Thymus (tissue), 11 donors: ENCODE measurements at regions not wholly inside any gene's neighbourhood (a gene's known extent, or its start where the extent isn't known, plus 50 kb on each side); places are given as distances from the start of the nearest gene placed in this dataset.
A peak's percentile ranks its signal among the peaks of the same experiment; 100 is the strongest.
"Not testable (repeated sequence)": the region's sequence is repeated elsewhere in the genome, so short reads cannot be mapped to it uniquely, and the experiment has no call there.

ENCODE experiments used
- DNase-seq, 9 donors: peaks; one replicate each; pipeline ENCODE4 v3.0.0-alpha.2; 2013; ENCODE audit warnings: low spot score in 9 of 9, low read depth in 6 of 9, missing footprints in 1 of 9
- H3K27ac ChIP-seq, 2 donors: one replicate each; pipeline ENCODE4 v1.5.1; 2013; ENCODE audit warnings: control low read depth in 1 of 2, low read depth in 1 of 2, low read length in 1 of 2, mild to moderate bottlenecking in 1 of 2, moderate library complexity in 1 of 2
- H3K27me3 ChIP-seq, 2 donors: one replicate each; pipeline ENCODE4 v1.5.1; 2013; ENCODE audit warnings: low read length in 1 of 2; ENCODE audit not compliant: control insufficient read depth in 2 of 2, insufficient read depth in 1 of 2
- H3K36me3 ChIP-seq, 2 donors: one replicate each; pipeline ENCODE4 v1.5.1; 2013; ENCODE audit warnings: low read length in 1 of 2, mild to moderate bottlenecking in 1 of 2, moderate library complexity in 1 of 2; ENCODE audit not compliant: control insufficient read depth in 2 of 2, insufficient read depth in 2 of 2
- H3K4me1 ChIP-seq, 2 donors: one replicate each; pipeline ENCODE4 v1.5.1; 2013; ENCODE audit warnings: low read length in 2 of 2; ENCODE audit not compliant: control insufficient read depth in 2 of 2, insufficient read depth in 2 of 2
- H3K4me3 ChIP-seq, 2 donors: one replicate each; pipeline ENCODE4 v1.5.1; 2013; ENCODE audit warnings: low read length in 2 of 2, control low read depth in 1 of 2, mild to moderate bottlenecking in 1 of 2
- H3K9me3 ChIP-seq, 2 donors: one replicate each; pipeline ENCODE4 v1.5.1; 2013; ENCODE audit warnings: low read length in 1 of 2, mild to moderate bottlenecking in 1 of 2; ENCODE audit not compliant: control insufficient read depth in 2 of 2, insufficient read depth in 1 of 2
- WGBS: extraction: QIAGEN DNeasy Blood & Tissue Kit; methylation state at CpG from one replicate; pipeline ENCODE4 v1.1.7; 2013; 5-methylcytosine and 5-hydroxymethylcytosine counted together
- donor health status: healthy.

- Histone ChIP-seq H3K4me3 (no peak overlapping the region), H3K4me1 (no peaks in the 10 kb centered on the region), H3K27me3 (no peaks in the 10 kb centered on the region), H3K9me3 (no peaks in the 10 kb centered on the region), H3K27ac (no peak overlapping the region), H3K36me3 (no peaks in the 10 kb centered on the region)
- 96% methylated on average over 5 of the region's 5 CpGs for WGBS
- no peak for DNase-seq
These were observed 92.2 kb upstream of the AMZ2 start for GRCh38 chr17:68155692-68156091.

- DNase-seq, result no peak
- WGBS, result 85% methylated on average over 12 of the region's 12 CpGs
- Histone ChIP-seq H3K4me3 (no peak overlapping the region), H3K27ac (no peak overlapping the region), H3K9me3 (no peaks in the 10 kb centered on the region), H3K27me3 (no peaks in the 10 kb centered on the region), H3K4me1 (no peaks in the 10 kb centered on the region), H3K36me3 (no peaks in the 10 kb centered on the region)
These were observed 86.0 kb upstream of the AMZ2 start for GRCh38 chr17:68161644-68162428.

- H3K27me3 ChIP-seq, H3K36me3 ChIP-seq, H3K4me3 ChIP-seq: not testable (repeated sequence)
- DNase-seq, result peak in 5 of 9 donors; percentile 62 to 91 (median 70)
- Histone ChIP-seq H3K9me3 (peaks cover 0 to 10% of the 10 kb centered on the region in 2 donors), H3K27ac (peak overlapping the region in 1 of 2 donors; percentile 31), H3K4me1 (peaks cover 8 to 31% of the 10 kb centered on the region in 2 donors)
- WGBS, result 42% methylated on average over 9 of the region's 9 CpGs
These were observed 79.3 kb upstream of the AMZ2 start for GRCh38 chr17:68168273-68169164.

GRCh38 chr17:68169165-68169821 lies 78.5 kb upstream of the AMZ2 start:
- not testable (repeated sequence) for H3K27ac ChIP-seq, H3K36me3 ChIP-seq, H3K27me3 ChIP-seq, H3K4me3 ChIP-seq
- WGBS, result 95% methylated on average over 42 of the region's 42 CpGs
- Histone ChIP-seq H3K9me3 (peaks cover 0 to 10% of the 10 kb centered on the region in 2 donors), H3K4me1 (peaks cover 8 to 31% of the 10 kb centered on the region in 2 donors)
- peak in 1 of 9 donors; percentile 31 for DNase-seq

GRCh38 chr17:68169840-68170239 lies 78.0 kb upstream of the AMZ2 start:
- H3K9me3 ChIP-seq, result peaks cover 0 to 10% of the 10 kb centered on the region in 2 donors
- DNase-seq, result no peak
- H3K27me3 ChIP-seq, result peaks cover 0 to 2% of the 10 kb centered on the region in 2 donors
- H3K27ac ChIP-seq, result no peak overlapping the region
- WGBS, result 98% methylated on average over 10 of the region's 10 CpGs
- no peak overlapping the region for H3K4me3 ChIP-seq
- H3K4me1 ChIP-seq, result peaks cover 8 to 31% of the 10 kb centered on the region in 2 donors
- H3K36me3 ChIP-seq, result no peaks in the 10 kb centered on the region

- no peak for DNase-seq
- WGBS, result 98% methylated on average over 3 of the region's 3 CpGs
- peaks cover 0 to 2% of the 10 kb centered on the region in 2 donors for H3K27me3 ChIP-seq
- H3K9me3 ChIP-seq, result peaks cover 0 to 10% of the 10 kb centered on the region in 2 donors
- H3K36me3 ChIP-seq, result no peaks in the 10 kb centered on the region
- no peak overlapping the region for H3K27ac ChIP-seq
- peaks cover 8 to 31% of the 10 kb centered on the region in 2 donors for H3K4me1 ChIP-seq
- no peak overlapping the region for H3K4me3 ChIP-seq
These were observed 77.6 kb upstream of the AMZ2 start for GRCh38 chr17:68170246-68170645.

GRCh38 chr17:68172461-68172954 lies 75.3 kb upstream of the AMZ2 start:
- Histone ChIP-seq H3K4me1 (peaks cover 14 to 46% of the 10 kb centered on the region in 2 donors), H3K27ac (no peak overlapping the region), H3K9me3 (peaks cover 0 to 10% of the 10 kb centered on the region in 2 donors), H3K27me3 (peaks cover 0 to 2% of the 10 kb centered on the region in 2 donors), H3K36me3 (no peaks in the 10 kb centered on the region), H3K4me3 (no peak overlapping the region)
- peak in 5 of 9 donors; percentile 63 to 83 (median 76) for DNase-seq
- WGBS, result 40% methylated on average over 13 of the region's 13 CpGs

- no peak for DNase-seq
- H3K36me3 ChIP-seq, result no peaks in the 10 kb centered on the region
- peaks cover 0 to 2% of the 10 kb centered on the region in 2 donors for H3K27me3 ChIP-seq
- no peak overlapping the region for H3K27ac ChIP-seq
- WGBS, result 99% methylated on average over 2 of the region's 2 CpGs
- H3K4me3 ChIP-seq, result no peak overlapping the region
- H3K9me3 ChIP-seq, result peaks cover 0 to 5% of the 10 kb centered on the region in 2 donors
- H3K4me1 ChIP-seq, result peaks cover 6 to 37% of the 10 kb centered on the region in 2 donors
These were observed 72.4 kb upstream of the AMZ2 start for GRCh38 chr17:68175416-68175815.
